ENCODE measurements at regions not wholly inside any gene's neighbourhood (a gene's known extent, or its start where the extent isn't known, plus 50 kb on each side); places are given as distances from the start of the nearest gene placed in this dataset.
A peak's percentile ranks its signal among the peaks of the same experiment; 100 is the strongest.

- TF ChIP-seq CTCF (IDR thresholded peaks at IDR 0.05; ENCODE audit: control insufficient read depth, insufficient read depth, low read depth, low read length, missing control alignments) = no peak
- DNase-seq (ENCODE audit: low read depth) = no peak
These were observed 63.7 kb upstream of the CAMK1G start for GRCh38 chr1:209519786-209520185.

GRCh38 chr1:209522826-209523225 lies 60.7 kb upstream of the CAMK1G start:
- no peak for DNase-seq (ENCODE audit: low read depth)
- no peak for TF ChIP-seq CTCF (IDR thresholded peaks at IDR 0.05; ENCODE audit: control insufficient read depth, insufficient read depth, low read depth, low read length, missing control alignments)

More at GRCh38 chr1:209519786-209520185, 63.7 kb upstream of the CAMK1G start:
- H3K4me3 ChIP-seq (ENCODE audit: control insufficient read depth, low read depth, low read length) = no peak overlapping the region

GRCh38 chr1:209526137-209526536 lies 57.4 kb upstream of the CAMK1G start:
- DNase-seq (ENCODE audit: low read depth) = no peak
- no peak for TF ChIP-seq CTCF (IDR thresholded peaks at IDR 0.05; ENCODE audit: control insufficient read depth, insufficient read depth, low read depth, low read length, missing control alignments)
- H3K4me3 ChIP-seq (ENCODE audit: control insufficient read depth, low read depth, low read length) = no peak overlapping the region

More at GRCh38 chr1:209522826-209523225, 60.7 kb upstream of the CAMK1G start:
- H3K4me3 ChIP-seq (ENCODE audit: control insufficient read depth, low read depth, low read length) = no peak overlapping the region

- H3K4me3 ChIP-seq (ENCODE audit: control insufficient read depth, low read depth, low read length) = no peak overlapping the region
- peak; percentile 16 for DNase-seq (ENCODE audit: low read depth)
- no peak for TF ChIP-seq CTCF (IDR thresholded peaks at IDR 0.05; ENCODE audit: control insufficient read depth, insufficient read depth, low read depth, low read length, missing control alignments)
These were observed 56.1 kb upstream of the CAMK1G start for GRCh38 chr1:209527372-209527771.

- no peak for DNase-seq (ENCODE audit: low read depth)
- no peak for TF ChIP-seq CTCF (IDR thresholded peaks at IDR 0.05; ENCODE audit: control insufficient read depth, insufficient read depth, low read depth, low read length, missing control alignments)
- no peak overlapping the region for H3K4me3 ChIP-seq (ENCODE audit: control insufficient read depth, low read depth, low read length)
These were observed 55.4 kb upstream of the CAMK1G start for GRCh38 chr1:209527993-209528717.

- H3K4me3 ChIP-seq (ENCODE audit: control insufficient read depth, low read depth, low read length) = no peak overlapping the region
- no peak for DNase-seq (ENCODE audit: low read depth)
- no peak for TF ChIP-seq CTCF (IDR thresholded peaks at IDR 0.05; ENCODE audit: control insufficient read depth, insufficient read depth, low read depth, low read length, missing control alignments)
These were observed 54.3 kb upstream of the CAMK1G start for GRCh38 chr1:209529233-209529632.

All from AG09309 (cell line).